Embryonic facial prominence (tissue), 1 donor: ENCODE measurements at regions not wholly inside any gene's neighbourhood (a gene's known extent, or its start where the extent isn't known, plus 50 kb on each side); places are given as distances from the start of the nearest gene placed in this dataset.
"Not testable (repeated sequence)": the region's sequence is repeated elsewhere in the genome, so short reads cannot be mapped to it uniquely, and the experiment has no call there.

Experiments used
- DNase-seq: peaks from one replicate; pipeline ENCODE4 v3.0.0-alpha.2; 2016; ENCODE audit errors: extremely low spot score

DNA sequence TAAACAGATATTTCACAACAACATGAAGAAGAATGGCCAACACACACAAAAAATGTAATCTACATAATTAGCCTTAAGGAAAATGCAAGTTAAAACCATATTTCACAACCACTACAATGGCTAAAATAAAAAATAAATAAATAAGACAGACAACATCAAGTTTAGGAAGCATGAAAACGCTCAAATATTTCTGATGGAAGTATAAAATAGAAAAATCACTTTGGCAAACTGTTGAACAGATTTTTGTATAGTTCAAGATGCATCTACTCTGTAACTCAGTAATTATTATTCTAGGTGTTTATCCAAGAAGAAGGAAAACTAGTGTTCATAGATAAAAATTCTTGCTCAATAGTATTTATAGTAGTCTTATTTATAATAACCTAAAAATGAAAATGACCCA, 1410.1 kb upstream of the ADGRB3 start:
- DNase-seq: no peak

- DNase-seq: no peak
Observed at GRCh38 chr6:67221226-67221625, 1413.9 kb upstream of the ADGRB3 start.

DNA sequence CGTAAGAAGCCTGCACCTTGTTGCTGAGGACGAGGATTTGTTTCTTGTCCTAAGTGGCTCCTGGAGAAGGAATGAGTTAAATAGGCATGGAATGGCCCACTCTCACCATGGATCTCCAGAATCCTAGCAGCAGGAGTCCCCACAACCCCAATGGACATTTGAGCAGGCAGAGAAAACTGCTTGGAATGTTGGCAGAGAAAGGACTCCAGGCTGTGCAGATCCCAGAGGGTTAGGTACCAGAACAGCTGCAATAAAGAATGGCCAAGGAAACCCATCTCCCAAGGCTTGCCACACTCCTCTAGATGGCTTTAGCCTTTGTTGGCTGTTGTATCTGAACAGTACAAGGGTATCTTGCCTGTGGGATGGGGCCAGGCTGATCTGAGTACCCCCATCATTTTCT, 1415.7 kb upstream of the ADGRB3 start:
- DNase-seq: no peak

DNA sequence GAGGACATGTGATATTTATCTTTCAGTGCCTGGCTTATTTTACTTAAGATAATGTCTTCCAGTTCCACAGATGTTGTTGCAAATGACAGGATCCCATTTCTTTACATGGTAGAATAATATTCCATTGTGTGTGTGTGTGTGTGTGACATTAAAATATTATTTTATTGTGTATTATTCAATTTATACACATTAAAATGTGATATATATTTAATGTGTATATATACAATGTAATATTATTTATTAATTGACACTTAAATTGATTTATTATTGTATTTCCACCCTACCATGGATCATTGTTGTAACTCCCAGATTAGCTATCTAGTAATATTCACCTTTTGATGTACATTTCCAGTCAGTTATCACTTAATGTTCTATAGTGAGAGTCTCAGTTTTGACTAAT, 1422.5 kb upstream of the ADGRB3 start:
- DNase-seq: no peak

GRCh38 chr6:67210450-67210849, 1424.6 kb upstream of the ADGRB3 start:
- no peak for DNase-seq

- DNase-seq: no peak
Observed at GRCh38 chr6:67201563-67201962, 1433.5 kb upstream of the ADGRB3 start.

GRCh38 chr6:67200626-67201403, 1434.3 kb upstream of the ADGRB3 start:
- no peak for DNase-seq

DNA sequence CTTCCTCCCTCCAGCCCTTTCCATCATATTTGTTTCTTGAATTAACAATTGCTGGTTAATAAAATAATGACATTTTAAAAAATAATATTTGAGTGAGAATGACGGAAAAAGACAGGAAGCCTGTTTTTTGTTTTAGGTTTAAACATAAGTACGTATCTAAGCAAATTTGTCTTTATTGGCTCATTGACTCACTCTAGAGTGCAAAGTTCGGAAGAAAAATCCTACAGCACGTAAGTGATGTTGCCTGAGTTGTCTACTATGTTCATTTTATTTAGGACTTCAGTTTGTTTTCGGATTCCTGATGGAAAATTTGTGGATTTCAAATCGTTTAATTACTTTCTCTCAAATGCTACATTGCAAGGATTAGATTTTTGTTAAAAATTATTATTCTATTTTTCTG, 1435.7 kb upstream of the ADGRB3 start:
- DNase-seq: no peak

DNA sequence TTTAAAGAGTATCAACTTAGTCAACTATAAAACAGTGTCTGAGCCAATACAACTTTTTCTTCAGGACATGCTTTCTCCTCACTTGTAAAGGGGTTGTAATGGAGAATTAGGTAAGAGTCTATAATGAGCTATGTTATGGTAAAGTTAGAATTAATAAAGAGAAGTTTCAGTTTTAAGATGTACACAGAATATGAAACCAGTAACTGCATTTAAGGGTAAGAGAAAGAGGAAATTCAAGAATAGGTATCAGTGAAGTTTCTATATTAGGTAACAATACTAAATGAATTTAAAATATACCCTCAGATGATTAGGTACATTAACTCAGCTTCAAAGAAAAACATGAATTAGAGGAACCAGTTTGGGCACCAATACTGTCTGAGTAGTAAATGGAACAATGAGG, 1444.3 kb upstream of the ADGRB3 start:
- DNase-seq: no peak

- DNase-seq: no peak
Observed at GRCh38 chr6:67184405-67184804, 1450.7 kb upstream of the ADGRB3 start.

- DNase-seq: no peak
Observed at GRCh38 chr6:67175101-67175500, 1460.0 kb upstream of the ADGRB3 start.

- no peak for DNase-seq
Observed at GRCh38 chr6:67165606-67166005, 1458.6 kb upstream of the EYS start.

DNA sequence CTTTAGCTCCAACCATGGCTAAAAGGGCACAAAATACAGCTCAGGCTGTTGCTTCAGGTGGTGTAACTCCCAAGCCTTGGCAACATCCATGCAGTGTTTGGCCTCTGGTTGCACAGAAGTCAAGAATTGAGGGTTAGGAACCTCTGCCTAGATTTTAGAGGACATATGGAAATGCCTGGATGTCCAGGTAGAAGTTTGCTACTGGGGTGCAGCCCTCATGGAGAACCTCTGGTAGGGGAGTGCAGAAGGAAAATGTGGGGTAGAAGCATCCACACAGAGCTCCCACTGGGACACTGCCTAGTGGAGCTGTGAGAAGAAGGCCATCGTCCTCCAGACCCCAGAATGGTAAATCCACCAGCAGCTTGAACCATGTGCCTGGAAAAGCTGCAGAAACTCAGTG, 1453.8 kb upstream of the EYS start:
- no peak for DNase-seq

- no peak for DNase-seq
Observed at GRCh38 chr6:67141005-67141404, 1434.0 kb upstream of the EYS start.

- no peak for DNase-seq
Observed at GRCh38 chr6:67133973-67134372, 1426.9 kb upstream of the EYS start.

GRCh38 chr6:67131827-67132226, 1424.8 kb upstream of the EYS start:
- no peak for DNase-seq

DNA sequence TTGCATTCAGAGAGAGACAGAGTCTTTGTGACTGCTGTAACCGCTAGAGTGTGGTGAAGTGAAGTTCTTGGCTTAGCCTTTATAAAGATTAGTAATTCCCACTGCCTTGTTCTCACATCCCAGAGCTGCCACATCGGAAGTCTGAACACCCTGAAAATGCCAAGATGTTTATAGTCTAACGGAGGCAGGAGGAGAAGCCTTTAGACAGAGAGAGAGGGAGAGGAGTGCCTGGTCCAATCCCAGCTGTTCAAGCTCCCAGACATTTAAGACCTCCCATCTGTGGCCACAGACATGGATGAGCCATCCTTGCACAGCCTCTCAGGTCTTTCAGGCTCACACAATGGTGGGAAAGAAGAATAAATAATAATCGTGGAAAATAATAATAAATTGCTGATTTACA, 1422.8 kb upstream of the EYS start:
- no peak for DNase-seq

DNA sequence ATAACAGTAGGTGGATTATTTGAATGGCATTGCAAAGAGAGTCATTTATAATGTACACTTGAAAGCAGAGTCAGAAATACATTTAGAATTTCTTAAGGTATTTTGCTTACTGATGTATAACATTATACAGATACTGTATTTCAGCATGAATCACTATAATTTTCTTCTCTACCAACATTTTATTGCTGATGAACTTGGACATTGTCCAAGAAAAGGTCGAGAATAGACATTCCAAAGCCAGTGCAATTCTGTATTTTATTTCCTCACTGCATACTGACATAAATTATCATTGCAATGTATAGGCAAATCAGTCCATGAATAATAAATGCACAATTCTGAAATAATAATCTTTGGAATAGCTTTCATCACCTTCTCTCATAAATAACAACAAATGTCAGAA, 1420.0 kb upstream of the EYS start:
- no peak for DNase-seq

DNA sequence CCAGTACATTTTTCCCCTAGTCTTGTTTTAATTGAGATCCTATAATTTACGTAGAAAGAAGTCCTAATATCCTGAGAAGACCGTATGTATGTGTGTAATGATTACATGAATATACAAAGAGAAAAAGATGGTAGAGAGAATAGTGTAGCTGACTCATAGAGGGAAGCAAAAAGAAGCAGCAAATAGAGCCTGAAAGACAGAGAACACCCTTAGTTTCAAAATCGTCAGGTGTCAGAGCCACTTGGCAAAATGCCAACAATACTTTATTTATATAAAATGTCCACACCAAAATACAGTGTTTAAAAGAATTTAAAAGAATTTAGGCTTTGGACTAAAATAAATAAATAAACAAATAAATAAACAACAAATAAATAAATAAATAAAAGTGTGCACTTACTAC, 1414.1 kb upstream of the EYS start:
- DNase-seq: no peak

DNA sequence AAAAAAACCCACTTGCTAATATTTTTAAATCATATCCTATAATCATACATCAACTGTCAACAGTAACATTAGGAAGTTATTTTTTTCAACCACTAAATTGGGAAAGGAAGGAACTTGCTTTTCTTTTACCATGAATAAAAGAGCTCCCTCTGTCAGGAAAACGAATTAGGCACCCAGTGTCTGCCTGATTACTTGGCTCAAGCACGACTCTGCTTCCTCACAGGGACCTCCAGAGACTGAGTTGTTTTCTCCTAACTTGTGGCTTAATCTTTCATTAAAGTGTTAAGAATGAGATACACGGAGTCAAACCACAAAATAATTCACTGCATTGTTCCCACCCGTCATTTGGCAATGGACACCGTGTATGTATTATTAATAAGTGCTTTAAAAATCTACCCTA, 1405.1 kb upstream of the EYS start:
- DNase-seq: no peak

GRCh38 chr6:67102743-67103142, 1395.7 kb upstream of the EYS start:
- no peak for DNase-seq

DNA sequence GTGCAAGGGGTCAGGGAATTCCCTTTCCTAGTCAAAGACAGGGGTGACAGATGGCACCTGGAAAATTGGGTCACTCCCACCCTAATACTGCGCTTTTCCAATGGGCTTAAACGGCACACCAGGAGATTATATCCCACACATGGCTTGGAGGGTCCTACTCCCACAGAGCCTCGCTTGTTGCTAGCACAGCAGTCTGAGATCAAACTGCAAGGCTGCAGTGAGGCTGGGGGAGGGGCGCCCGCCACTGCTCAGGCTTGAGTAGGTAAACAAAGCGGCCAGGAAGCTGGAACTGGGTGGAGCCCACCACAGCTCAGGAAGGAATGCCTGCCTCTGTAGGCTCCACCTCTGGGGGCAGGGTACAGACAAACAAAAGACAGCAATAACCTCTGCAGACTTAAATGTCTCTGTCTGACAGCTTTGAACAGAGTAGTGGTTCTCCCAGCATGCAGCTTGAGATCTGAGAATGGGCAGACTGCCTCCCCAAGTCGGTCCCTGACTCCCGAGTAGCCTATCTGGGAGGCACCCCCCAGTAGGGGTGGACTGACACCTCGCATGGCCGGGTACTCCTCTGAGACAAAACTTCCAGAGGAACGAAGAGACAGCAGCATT, 1388.7 kb upstream of the EYS start:
- not testable (repeated sequence) for DNase-seq

DNA sequence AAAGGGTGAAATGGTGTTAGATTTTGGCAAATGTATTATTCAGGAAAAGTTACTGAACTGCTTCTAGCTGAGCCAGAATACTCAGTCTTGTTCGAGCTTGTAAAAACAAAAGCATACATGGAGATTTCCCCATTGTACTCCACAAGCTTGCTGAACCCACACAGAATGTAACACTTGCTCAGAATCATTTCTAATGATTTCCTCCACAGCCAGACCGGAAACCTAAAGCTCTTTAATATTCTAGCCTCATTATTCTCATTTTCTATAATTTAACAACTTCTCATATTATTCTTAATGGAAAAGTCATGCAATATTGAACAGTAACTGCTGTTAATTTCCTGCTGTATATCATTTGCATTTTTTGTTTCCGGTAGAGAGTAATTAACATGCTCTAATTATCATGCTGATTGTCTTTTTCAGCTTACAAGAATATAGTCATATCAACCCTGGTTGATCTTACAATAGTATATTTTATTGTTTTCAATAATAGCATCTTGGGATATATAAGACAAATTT, 1387.5 kb upstream of the EYS start:
- DNase-seq: no peak

DNA sequence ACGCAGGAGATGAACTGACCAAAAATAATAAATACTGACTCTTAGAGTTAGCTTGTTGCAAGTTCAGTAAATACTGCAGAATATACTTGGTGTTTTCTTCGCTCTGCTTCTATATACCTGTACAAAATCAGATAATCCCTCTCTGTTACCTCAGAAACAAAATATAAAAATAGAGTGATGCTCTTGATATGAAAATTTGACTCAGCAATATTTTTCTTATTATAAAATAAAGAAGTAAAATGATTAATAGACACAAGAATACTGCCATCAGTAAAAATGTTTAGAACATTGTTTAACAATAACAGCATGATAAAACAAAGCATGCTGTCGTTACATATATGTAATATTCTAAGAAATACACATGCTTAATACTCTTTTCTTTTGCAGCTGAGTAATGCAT, 1366.9 kb upstream of the EYS start:
- DNase-seq: no peak
